Activated CD8-positive, alpha-beta memory T cell treated with anti-CD3 and anti-CD28 coated beads, Interleukin-2, amount 50 U/mL, for 4 hours (primary cell): ENCODE measurements at regions not wholly inside any gene's neighbourhood (a gene's known extent, or its start where the extent isn't known, plus 50 kb on each side); places are given as distances from the start of the nearest gene placed in this dataset.

Experiments used
- DNase-seq: peaks from one replicate; pipeline ENCODE4 v3.0.0-alpha.2; 2020

GRCh38 chr15:88312941-88313579 is 56.5 kb upstream of the NTRK3 start:
- DNase-seq, result no peak

DNA sequence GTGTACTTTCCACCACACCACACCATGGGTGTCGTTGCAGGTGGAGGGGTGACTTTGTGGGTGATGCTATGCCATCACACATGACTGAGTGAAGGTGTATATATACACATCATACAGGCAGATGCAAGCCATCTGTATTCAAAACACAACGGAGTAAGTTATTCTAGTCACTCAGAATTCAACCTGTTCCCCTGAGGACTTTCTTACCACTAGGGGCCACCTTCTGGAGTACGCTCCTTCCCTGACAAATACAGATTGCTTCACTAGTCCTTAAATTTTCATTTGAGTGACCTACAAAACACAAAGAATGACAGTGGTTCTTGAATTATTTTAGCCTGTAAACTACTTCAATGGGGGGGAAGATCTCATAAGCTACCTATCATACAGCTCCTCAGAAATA is 52.8 kb upstream of the NTRK3 start:
- DNase-seq, result no peak

- DNase-seq, result no peak
Measured at GRCh38 chr15:88307344-88307743, 50.8 kb upstream of the NTRK3 start.
